Transverse colon (tissue), 3 donors: ENCODE measurements at regions not wholly inside any gene's neighbourhood (a gene's known extent, or its start where the extent isn't known, plus 50 kb on each side); places are given as distances from the start of the nearest gene placed in this dataset.

Experiments used
- EP300 ChIP-seq: sonication (generic); formaldehyde crosslinking; IDR thresholded peaks from one replicate; pipeline ENCODE4 v1.6.1; 2017; ENCODE audit warnings: antibody characterized with exemption, low read depth
- POLR2A ChIP-seq: fragments of 450-650 bp; IDR thresholded peaks from one replicate; pipeline ENCODE4 v1.6.1; 2016; ENCODE audit warnings: antibody characterized with exemption, mild to moderate bottlenecking, moderate library complexity
- TF ChIP-seq, protein P1 (sequence below), 5 experiments: fragments of 200-600 bp in 3 of 5; fragments of 450-650 bp in 2 of 5; sonication (generic) in 3 of 5; IDR thresholded peaks; 1 replicate in 2 of 5; 2 replicates in 3 of 5; pipeline ENCODE4 v1.5.1; 2016 to 2017; ENCODE audit warnings: antibody characterized with exemption in 5 of 5, inconsistent platforms in 3 of 5, mild to moderate bottlenecking in 2 of 5, moderate library complexity in 1 of 5

DNA sequence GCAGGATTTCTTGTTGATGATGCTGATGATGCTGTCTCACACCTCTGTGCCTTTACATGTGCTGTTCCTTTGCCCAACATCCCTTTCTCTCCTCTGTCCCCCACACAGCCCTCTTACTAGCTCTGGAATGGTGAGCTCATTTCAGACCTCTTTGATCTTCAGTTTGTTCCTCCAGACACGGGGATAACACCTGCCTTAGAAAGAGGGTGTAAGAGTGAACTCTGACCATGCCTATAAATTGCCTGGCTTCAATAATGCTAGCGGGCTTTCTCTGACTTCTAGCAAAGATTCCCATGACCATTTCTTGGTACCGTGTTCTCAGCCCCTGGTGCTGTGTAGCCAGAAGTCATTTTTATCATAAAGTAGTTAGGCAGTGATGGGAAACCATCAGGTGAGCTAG lies 55.9 kb upstream of the DRD2 start:
- TF ChIP-seq, protein P1, sequence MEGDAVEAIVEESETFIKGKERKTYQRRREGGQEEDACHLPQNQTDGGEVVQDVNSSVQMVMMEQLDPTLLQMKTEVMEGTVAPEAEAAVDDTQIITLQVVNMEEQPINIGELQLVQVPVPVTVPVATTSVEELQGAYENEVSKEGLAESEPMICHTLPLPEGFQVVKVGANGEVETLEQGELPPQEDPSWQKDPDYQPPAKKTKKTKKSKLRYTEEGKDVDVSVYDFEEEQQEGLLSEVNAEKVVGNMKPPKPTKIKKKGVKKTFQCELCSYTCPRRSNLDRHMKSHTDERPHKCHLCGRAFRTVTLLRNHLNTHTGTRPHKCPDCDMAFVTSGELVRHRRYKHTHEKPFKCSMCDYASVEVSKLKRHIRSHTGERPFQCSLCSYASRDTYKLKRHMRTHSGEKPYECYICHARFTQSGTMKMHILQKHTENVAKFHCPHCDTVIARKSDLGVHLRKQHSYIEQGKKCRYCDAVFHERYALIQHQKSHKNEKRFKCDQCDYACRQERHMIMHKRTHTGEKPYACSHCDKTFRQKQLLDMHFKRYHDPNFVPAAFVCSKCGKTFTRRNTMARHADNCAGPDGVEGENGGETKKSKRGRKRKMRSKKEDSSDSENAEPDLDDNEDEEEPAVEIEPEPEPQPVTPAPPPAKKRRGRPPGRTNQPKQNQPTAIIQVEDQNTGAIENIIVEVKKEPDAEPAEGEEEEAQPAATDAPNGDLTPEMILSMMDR (IDR thresholded peaks at IDR 0.05), result no peak
- TF ChIP-seq EP300, result no peak
- TF ChIP-seq POLR2A, result no peak
